Ishikawa (cell line): ENCODE measurements at regions not wholly inside any gene's neighbourhood (a gene's known extent, or its start where the extent isn't known, plus 50 kb on each side); places are given as distances from the start of the nearest gene placed in this dataset.

ENCODE experiments used
- CREB1 ChIP-seq: IDR thresholded peaks from 2 replicates; pipeline ENCODE4 v1.6.1; 2012; ENCODE audit warnings: low read depth
- EGR1 ChIP-seq: IDR thresholded peaks from 2 replicates; pipeline ENCODE4 v1.6.1; 2012
- EP300 ChIP-seq: IDR thresholded peaks from 2 replicates; pipeline ENCODE4 v1.6.1; 2012; ENCODE audit warnings: borderline replicate concordance
- FOXM1 ChIP-seq: IDR thresholded peaks from 2 replicates; pipeline ENCODE4 v1.6.1; 2012; ENCODE audit warnings: low read depth, borderline replicate concordance
- NFIC ChIP-seq: IDR thresholded peaks from 2 replicates; pipeline ENCODE4 v1.6.1; 2012
- RAD21 ChIP-seq: IDR thresholded peaks from 2 replicates; pipeline ENCODE4 v1.6.1; 2012; ENCODE audit warnings: low read depth
- TAF1 ChIP-seq: IDR thresholded peaks from 2 replicates; pipeline ENCODE4 v1.6.1; 2012; ENCODE audit warnings: low read depth, mild to moderate bottlenecking
- TCF12 ChIP-seq: IDR thresholded peaks from 2 replicates; pipeline ENCODE4 v1.6.1; 2012; ENCODE audit warnings: low read depth
- YY1 ChIP-seq: IDR thresholded peaks from 2 replicates; pipeline ENCODE4 v1.6.1; 2012; ENCODE audit warnings: low read depth
- TF ChIP-seq, protein P1 (sequence below): IDR thresholded peaks from 2 replicates; pipeline ENCODE4 v1.6.1; 2012
- TF ChIP-seq, protein P2 (sequence below): IDR thresholded peaks from 2 replicates; pipeline ENCODE4 v1.6.1; 2012; ENCODE audit warnings: low read depth, mild to moderate bottlenecking

DNA sequence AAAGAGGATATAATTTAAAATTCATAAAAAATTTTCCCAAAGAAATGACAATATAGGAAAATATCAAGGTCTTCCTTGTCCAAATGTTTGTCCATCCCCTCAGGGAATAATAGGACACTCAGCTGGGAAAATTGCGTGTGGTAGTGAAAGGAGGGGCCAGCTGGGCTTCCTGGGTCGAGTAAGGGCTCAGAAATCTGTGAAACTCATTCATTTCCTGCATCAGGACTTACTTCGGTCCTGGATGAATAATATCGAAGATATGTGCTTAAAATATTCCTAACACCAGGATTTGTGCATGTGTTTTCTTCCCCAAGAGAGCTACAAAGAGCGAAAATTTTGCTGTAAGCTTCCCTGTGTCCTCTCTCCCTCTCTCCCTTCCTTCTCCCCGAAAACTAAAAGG lies 118.2 kb upstream of the GJE1 start:
- TF ChIP-seq YY1 (no peak), TCF12 (no peak), CREB1 (no peak), EGR1 (no peak), TAF1 (no peak), EP300 (no peak), NFIC (no peak), FOXM1 (no peak), RAD21 (no peak)
- TF ChIP-seq, protein P1, sequence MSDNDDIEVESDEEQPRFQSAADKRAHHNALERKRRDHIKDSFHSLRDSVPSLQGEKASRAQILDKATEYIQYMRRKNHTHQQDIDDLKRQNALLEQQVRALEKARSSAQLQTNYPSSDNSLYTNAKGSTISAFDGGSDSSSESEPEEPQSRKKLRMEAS = no peak
- TF ChIP-seq, protein P2, sequence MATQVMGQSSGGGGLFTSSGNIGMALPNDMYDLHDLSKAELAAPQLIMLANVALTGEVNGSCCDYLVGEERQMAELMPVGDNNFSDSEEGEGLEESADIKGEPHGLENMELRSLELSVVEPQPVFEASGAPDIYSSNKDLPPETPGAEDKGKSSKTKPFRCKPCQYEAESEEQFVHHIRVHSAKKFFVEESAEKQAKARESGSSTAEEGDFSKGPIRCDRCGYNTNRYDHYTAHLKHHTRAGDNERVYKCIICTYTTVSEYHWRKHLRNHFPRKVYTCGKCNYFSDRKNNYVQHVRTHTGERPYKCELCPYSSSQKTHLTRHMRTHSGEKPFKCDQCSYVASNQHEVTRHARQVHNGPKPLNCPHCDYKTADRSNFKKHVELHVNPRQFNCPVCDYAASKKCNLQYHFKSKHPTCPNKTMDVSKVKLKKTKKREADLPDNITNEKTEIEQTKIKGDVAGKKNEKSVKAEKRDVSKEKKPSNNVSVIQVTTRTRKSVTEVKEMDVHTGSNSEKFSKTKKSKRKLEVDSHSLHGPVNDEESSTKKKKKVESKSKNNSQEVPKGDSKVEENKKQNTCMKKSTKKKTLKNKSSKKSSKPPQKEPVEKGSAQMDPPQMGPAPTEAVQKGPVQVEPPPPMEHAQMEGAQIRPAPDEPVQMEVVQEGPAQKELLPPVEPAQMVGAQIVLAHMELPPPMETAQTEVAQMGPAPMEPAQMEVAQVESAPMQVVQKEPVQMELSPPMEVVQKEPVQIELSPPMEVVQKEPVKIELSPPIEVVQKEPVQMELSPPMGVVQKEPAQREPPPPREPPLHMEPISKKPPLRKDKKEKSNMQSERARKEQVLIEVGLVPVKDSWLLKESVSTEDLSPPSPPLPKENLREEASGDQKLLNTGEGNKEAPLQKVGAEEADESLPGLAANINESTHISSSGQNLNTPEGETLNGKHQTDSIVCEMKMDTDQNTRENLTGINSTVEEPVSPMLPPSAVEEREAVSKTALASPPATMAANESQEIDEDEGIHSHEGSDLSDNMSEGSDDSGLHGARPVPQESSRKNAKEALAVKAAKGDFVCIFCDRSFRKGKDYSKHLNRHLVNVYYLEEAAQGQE = no peak
